HG02623 (cell line): ENCODE measurements at regions not wholly inside any gene's neighbourhood (a gene's known extent, or its start where the extent isn't known, plus 50 kb on each side); places are given as distances from the start of the nearest gene placed in this dataset.

Experiments used
- ATAC-seq: cut with Tn5 transposase; IDR thresholded peaks from one replicate; pipeline ENCODE4 v1.9.1; 2021; ENCODE audit warnings: moderate library complexity; ENCODE audit not compliant: unreplicated experiment

GRCh38 chr11:127574478-127574877, 573.9 kb upstream of the KIRREL3 start:
- ATAC-seq: no peak

DNA sequence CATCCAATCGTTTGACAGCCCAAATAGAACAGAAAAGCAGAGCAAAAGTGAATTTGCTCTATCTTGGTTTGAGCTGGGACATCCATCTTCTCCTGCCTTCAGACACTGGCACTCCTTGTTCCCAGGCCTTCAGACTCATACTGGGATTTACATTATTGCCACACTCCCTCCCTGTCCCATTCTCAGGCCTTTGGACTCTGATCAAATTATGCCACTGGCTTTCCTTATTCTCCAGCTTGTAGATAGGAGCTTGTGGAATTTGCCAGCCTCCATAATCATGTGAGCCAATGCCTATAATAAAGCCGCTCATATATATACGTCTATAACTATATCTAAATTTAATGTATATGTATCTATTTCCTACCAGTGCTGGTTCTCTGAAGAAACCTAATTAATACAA, 568.3 kb upstream of the KIRREL3 start:
- no peak for ATAC-seq

- ATAC-seq: no peak
These were observed 566.8 kb upstream of the KIRREL3 start for GRCh38 chr11:127567237-127567932.

DNA sequence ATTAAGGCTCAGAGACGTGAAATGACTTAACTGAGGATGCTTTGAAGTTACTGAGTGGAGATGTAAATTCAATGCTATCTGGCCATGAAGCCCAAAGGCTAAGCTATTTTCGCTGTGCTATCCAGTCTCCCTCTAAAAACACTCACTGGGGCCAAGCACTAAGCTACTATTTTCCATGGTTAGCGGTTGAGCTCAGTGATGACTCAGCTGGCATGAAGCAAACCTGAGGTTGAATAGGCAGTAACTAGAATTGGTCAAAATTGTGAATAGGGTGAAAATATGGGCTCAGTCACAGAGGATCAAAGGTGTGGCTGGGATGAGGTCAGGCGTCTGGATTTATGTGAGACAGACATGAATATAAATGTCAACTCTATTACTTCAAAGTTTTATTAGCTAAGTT, 564.2 kb upstream of the KIRREL3 start:
- ATAC-seq: no peak

DNA sequence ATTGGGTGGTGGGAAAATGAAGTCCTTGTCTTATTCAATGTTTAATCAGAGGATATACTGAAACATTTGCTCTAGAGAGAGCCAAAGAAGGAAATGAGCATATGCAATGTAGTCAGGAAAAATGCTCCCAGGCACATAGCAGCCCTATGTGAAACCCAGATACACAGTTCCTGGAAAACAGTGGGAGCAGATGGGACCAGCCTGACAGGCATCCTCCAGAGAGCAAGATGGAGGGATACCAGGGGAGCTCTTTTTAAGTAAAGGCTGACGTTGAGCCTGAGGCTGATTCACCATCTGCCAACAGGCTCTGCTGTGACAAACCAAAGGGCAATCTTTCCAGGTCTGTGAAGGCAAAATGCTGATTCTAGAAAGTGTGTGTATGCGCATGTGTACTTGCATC, 559.4 kb upstream of the KIRREL3 start:
- no peak for ATAC-seq

DNA sequence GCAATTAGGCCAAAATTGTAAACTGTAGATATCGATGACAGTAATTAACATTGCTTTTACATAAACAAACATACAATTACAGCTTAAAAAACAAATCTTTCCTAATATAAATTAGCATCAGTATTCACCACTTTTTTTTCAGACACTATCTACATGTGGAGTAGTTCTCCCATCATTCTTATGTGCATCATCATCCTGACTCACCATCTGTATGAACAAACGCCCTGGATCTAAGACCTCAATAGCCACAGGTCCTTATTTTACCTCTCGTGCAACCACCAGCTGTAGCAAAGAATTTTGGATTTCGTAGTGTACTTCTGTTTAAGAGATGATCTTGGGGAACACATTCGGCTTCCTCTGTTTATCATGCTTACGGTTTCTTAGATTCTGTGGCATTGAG, 551.9 kb upstream of the KIRREL3 start:
- ATAC-seq: no peak

DNA sequence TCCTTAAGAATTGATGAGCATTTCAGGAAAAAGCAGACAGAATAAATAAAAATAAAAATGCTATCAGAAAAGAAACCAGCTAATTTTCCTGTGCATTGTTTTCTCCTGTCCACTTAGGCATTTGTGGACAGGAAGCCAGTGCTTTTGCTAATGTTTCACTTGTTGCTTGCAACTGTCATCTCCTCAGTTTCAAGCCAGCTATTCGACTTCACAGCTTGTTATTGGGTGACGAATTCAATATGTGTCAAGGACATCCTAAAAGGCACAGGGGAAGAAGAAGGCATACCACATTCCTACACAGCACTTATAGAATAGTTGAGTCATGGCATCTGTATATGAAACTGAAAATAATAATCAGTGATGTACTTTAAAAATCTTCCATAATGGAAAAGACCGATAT, 530.6 kb upstream of the KIRREL3 start:
- ATAC-seq: no peak

- no peak for ATAC-seq
These were observed 527.7 kb upstream of the KIRREL3 start for GRCh38 chr11:127528297-127528696.

- no peak for ATAC-seq
These were observed 524.0 kb upstream of the KIRREL3 start for GRCh38 chr11:127524618-127525017.

GRCh38 chr11:127521413-127521812, 520.8 kb upstream of the KIRREL3 start:
- no peak for ATAC-seq

DNA sequence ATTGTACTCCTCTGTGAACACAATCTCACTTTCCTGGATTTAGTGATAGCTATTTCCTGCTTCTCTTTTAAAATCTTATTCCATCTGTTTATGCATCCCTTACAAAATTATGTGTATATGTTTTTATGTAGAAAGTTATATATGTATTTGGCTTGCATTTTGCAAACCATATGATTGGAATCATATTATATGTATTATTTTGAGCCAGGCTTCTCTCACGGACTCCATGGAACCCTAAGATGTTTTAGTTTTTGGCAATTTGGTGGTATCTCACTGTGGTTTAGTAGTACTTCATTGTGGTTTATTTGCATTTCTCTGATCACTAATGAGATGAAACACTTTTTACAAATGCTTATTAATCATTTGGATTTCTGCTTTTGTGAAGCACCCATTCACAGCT, 507.3 kb upstream of the KIRREL3 start:
- no peak for ATAC-seq

DNA sequence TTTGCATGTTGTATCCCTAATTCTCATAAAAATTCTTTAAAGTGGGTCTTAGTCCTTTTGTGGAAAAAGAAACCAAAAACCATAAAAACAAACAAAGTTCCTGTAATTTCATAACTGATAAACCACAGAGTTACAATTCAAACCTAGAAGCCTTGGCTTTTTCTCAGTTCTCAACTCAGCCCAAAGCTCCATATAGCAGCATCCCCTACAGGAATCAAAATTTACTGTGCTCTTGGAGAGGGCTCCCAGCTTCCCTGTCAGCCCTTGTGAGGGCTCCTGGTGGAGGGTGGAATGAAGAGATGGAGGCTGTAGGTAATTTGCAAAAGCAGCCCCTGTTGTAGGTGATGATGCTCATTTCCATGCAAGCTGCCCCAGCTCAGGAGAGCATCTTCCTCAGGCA, 506.1 kb upstream of the KIRREL3 start:
- ATAC-seq: no peak

- no peak for ATAC-seq
These were observed 505.6 kb upstream of the KIRREL3 start for GRCh38 chr11:127506126-127506525.

GRCh38 chr11:127496165-127496564, 495.6 kb upstream of the KIRREL3 start:
- ATAC-seq: no peak

- no peak for ATAC-seq
These were observed 492.9 kb upstream of the KIRREL3 start for GRCh38 chr11:127493330-127494022.

GRCh38 chr11:127492029-127492428, 491.5 kb upstream of the KIRREL3 start:
- ATAC-seq: no peak

- no peak for ATAC-seq
These were observed 491.0 kb upstream of the KIRREL3 start for GRCh38 chr11:127491589-127491988.

GRCh38 chr11:127490896-127491295, 490.3 kb upstream of the KIRREL3 start:
- no peak for ATAC-seq

GRCh38 chr11:127485541-127485940, 485.0 kb upstream of the KIRREL3 start:
- no peak for ATAC-seq

DNA sequence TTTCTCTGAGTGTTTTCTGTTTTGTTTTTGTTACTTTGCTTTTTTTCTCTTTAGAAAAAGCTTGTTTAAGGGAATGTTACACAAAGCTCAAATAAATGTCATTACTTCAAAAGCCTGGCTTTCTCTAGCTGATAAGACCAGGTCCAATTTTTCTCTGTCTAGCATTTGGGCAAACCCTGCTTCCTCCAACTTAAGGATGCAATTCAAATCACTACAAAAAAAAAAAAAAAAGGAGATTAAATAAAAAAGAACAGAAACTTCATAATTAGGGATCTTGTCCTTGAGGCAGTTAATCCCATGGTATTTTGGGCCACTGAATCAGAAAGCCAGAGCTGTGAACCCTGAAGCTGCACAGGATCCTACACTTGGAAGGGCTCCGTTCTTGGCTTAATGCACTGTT, 480.8 kb upstream of the KIRREL3 start:
- ATAC-seq: no peak

DNA sequence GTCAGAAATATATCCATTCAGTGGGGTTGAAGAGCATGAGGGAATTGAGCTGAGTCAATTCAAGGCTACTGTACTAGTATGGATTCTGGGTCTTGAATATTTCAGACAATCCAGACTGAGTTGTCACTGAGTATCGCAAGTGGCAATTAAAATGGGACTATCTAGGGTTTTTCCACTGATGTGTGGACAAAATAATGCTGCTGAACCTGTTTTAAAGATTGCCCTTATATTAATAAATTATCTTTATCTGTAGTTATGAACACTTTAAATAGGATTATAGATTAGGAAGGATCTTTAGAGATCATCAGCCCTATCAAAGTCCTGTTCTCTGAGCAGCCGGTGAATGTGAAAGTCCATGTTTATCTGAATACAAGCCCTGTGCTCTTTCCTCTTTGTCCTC, 478.3 kb upstream of the KIRREL3 start:
- ATAC-seq: no peak

DNA sequence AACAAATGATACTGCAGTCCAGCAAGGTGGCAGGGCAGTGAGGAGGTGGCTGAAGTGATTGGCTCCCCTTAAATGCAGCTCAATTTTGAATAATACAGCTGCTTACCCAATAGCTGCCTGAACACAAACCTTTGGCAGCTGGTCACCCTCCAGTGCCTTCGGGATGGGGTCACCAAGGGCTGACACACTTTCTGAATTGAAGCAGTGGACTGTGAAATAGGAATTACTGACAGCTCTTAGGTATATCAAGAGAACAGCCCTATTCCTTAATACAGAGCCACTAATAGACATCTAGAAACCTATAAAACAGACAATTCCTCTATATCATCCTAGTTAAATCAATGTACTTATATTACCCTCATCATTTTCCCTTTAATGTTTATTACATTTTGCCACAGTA, 474.2 kb upstream of the KIRREL3 start:
- ATAC-seq: no peak

DNA sequence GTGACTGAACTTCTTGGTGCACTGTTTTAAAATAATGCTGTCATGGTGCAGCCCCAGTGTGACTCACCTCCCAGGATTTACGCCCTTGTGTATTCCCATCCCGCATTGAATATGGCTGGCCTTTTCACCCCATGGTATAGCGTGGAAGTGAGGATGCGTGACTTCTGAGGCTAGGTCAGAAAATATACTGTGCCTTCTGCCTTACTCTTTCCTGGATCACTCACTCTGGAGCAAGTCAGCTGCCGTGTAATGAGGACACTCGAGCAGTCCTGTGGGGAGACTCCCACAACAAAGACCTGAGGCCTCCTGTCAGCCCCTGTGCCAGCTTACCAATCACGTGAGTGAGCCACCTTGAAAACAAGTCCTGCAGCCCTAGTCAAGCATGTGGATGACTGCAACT, 471.9 kb upstream of the KIRREL3 start:
- no peak for ATAC-seq
